ENCODE measurements at regions not wholly inside any gene's neighbourhood (a gene's known extent, or its start where the extent isn't known, plus 50 kb on each side); places are given as distances from the start of the nearest gene placed in this dataset.

DNA sequence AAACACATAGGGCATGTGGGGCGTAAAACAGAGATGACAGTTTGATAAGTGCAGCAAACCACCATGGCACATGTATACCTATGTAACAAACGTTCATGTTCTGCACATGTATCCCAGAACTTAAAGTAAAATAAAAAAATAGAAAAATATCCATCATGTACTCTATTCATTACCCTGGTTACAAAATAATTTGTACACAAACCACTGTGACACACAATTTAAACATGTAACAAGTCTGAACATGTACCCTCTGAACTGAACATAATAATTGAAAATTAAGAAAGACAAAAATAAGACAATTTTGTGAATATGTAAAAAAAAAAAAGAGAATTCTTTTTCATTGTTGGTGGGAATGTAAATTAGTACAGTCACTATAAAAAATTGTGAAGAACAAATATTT is 379.2 kb downstream of the KDM5D start:
- DNase-seq (ENCODE audit: low read depth), result peak; percentile 35
- TF ChIP-seq, protein P1, sequence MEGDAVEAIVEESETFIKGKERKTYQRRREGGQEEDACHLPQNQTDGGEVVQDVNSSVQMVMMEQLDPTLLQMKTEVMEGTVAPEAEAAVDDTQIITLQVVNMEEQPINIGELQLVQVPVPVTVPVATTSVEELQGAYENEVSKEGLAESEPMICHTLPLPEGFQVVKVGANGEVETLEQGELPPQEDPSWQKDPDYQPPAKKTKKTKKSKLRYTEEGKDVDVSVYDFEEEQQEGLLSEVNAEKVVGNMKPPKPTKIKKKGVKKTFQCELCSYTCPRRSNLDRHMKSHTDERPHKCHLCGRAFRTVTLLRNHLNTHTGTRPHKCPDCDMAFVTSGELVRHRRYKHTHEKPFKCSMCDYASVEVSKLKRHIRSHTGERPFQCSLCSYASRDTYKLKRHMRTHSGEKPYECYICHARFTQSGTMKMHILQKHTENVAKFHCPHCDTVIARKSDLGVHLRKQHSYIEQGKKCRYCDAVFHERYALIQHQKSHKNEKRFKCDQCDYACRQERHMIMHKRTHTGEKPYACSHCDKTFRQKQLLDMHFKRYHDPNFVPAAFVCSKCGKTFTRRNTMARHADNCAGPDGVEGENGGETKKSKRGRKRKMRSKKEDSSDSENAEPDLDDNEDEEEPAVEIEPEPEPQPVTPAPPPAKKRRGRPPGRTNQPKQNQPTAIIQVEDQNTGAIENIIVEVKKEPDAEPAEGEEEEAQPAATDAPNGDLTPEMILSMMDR (IDR thresholded peaks at IDR 0.05; ENCODE audit: insufficient read depth, low read depth, low read length, missing control alignments), result no peak

DNA sequence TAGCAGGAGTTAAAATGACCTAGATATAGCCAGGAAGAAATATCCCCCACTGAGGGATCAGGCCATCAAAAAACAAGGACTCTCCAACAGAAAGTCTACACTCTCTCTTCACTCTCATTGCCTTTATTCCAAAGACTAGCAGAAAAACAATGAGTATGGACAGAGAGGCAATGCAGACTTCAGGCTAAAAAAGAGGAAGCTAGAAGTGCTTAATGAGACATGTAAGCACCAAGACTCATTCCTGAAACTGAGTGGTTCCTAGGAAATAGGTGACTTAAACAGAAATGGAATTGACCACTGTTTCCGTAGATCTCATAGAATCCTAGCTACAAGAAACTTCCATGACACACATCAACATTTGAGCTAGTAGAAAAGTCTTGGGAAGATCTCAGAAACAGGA is 387.3 kb downstream of the KDM5D start:
- TF ChIP-seq, protein P1 (IDR thresholded peaks at IDR 0.05; ENCODE audit: insufficient read depth, low read depth, low read length, missing control alignments), result no peak
- H3K4me3 ChIP-seq (ENCODE audit: low read length), result no peak overlapping the region

More for the DNA sequence above, 379.2 kb downstream of the KDM5D start:
- H3K4me3 ChIP-seq (ENCODE audit: low read length), result no peak overlapping the region

DNA sequence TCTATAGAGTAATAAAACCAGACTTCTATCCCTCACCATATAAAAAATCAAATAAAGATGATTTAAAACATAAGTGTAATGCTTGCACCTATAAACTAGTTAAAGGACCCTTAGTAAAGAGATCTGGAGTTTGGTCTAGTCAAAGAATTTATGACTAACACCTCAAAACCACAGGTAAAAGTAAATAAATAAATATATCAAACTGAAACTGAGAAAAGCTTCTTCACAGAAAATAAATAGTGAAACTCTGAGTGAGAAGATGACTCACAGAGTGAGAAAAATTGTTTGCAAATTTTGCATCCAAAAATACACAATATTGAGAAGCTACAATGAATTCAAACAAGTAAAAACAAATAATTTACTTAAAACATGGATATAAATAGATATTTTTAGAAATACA is 387.8 kb downstream of the KDM5D start:
- no peak overlapping the region for H3K4me3 ChIP-seq (ENCODE audit: low read length)
- TF ChIP-seq, protein P1 (IDR thresholded peaks at IDR 0.05; ENCODE audit: insufficient read depth, low read depth, low read length, missing control alignments), result no peak
- DNase-seq (ENCODE audit: low read depth), result peak; percentile 51

More for the DNA sequence above, 387.3 kb downstream of the KDM5D start:
- DNase-seq (ENCODE audit: low read depth), result no peak

DNA sequence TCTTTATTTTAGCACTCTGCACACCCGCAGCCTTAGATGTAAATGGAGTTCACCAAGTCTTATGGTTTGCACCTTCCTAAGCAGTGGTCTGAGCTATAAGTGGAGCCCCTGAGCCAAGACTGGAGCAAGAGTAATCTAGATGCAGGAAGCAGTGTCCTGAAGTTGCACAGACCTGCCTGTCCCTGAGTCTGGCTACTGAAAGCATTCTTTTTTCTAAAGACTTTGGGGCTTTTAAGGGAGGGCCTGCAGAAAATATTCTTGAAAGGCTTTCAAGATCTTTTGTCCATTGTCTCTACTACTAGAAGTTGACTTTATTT is 389.7 kb downstream of the KDM5D start:
- DNase-seq (ENCODE audit: low read depth), result peak; percentile 6
- H3K4me3 ChIP-seq (ENCODE audit: low read length), result no peak overlapping the region
- TF ChIP-seq, protein P1 (IDR thresholded peaks at IDR 0.05; ENCODE audit: insufficient read depth, low read depth, low read length, missing control alignments), result no peak

DNA sequence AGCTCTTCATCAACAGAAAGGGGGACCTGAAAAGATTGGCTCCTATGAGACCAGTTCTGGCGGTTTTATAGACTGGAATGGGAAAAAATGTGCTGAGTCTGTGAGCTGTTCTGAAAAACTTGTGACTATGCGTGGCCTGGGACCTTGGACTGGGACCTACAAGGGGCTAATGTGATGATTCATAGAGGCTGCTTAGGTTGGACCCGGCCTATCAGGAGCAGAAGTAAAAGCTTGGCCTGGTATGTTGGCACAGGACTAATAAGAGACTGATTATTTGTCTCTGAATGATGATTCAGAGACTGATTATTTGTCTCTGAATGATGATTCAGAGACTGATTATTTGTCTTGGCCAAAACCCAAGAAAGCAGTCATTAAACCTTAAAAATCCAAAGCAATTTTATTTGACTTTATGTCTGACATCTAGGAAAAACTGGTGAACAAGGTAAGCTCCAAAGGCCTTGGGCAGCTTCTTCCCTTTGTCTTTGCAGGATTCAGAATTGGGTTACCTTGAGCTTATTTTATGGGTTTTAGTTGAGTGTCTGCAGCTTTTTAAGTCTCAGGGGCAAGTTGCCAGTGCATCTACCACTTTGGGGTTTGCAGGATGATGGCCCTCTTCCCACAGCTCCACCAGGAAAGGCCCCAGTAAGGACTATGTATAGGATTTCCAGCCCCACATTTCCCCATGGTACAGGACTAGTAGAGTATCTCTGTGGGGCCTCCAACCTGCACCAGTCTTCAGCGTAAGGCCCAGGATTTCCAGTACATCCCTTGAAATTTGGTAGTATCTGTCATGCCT is 390.3 kb downstream of the KDM5D start:
- DNase-seq (ENCODE audit: low read depth), result peak; percentile 91
- TF ChIP-seq, protein P1 (IDR thresholded peaks at IDR 0.05; ENCODE audit: insufficient read depth, low read depth, low read length, missing control alignments), result no peak
- H3K4me3 ChIP-seq (ENCODE audit: low read length), result no peak overlapping the region

DNA sequence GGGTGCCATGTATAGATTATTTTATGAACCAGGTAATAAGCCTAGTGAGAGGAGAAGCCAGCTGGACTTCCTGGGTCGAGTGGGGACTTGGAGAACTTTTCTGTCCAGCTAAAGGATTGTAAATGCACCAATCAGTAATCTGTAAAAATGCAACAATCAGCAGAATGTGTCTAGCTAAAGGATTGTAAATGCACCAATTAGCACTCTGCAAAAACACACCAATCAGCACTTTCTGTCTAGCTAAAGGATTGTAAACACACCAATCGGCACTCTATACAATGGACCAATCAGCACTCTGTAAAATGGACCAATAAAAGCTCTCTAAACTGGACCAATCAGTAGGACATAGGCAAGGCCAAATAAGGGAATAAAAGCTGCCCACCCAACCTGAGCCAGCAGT is 392.9 kb downstream of the KDM5D start:
- no peak for DNase-seq (ENCODE audit: low read depth)
- no peak overlapping the region for H3K4me3 ChIP-seq (ENCODE audit: low read length)
- TF ChIP-seq, protein P1 (IDR thresholded peaks at IDR 0.05; ENCODE audit: insufficient read depth, low read depth, low read length, missing control alignments), result no peak

DNA sequence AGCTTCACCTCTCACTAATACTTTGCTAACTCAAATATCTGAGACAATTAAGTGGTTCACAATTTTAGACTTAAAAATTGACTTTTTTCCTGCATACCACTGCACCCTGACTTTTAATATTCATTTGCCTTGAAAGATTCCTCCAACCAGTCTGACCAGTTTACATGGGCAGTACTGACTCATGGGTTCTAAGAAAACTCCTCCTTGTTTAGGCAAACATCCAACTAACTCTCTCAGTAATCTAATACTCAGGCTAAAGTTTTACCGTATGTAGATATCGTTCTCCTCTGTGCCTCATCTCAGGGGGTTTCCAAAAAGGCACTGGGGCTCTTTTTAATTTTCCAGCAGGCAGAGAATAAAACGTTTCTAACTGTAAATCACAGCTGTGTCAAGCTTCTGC is 422.8 kb downstream of the KDM5D start:
- no peak overlapping the region for H3K4me3 ChIP-seq (ENCODE audit: low read length)
- peak; percentile 84 for DNase-seq (ENCODE audit: low read depth)
- TF ChIP-seq, protein P1 (IDR thresholded peaks at IDR 0.05; ENCODE audit: insufficient read depth, low read depth, low read length, missing control alignments), result no peak

Data from epithelial cell of esophagus (primary cell).